ENCODE measurements at regions not wholly inside any gene's neighbourhood (a gene's known extent, or its start where the extent isn't known, plus 50 kb on each side); places are given as distances from the start of the nearest gene placed in this dataset.
A peak's percentile ranks its signal among the peaks of the same experiment; 100 is the strongest.
"Not testable (repeated sequence)": the region's sequence is repeated elsewhere in the genome, so short reads cannot be mapped to it uniquely, and the experiment has no call there.

DNA sequence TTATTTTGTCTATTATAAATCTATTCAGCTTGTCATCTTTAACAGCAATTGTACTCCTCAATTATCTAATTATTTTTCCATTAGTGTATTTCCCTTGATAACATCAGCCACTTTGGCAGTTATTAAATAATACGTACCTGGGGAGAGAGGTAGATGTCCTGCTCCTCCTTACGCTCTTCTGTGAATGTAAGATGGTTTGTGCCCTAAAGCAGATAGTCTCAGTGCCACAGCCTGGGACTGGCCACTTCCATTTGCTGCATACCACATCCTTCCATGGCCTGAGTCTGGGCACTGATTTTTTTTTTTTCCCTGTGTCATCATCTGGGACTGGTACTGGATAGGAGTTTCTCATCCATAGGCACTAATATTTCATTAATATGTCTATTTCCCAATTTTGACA, 632.4 kb upstream of the LRRTM4 start:
- Mint-ChIP-seq H3K4me1 (no peaks in the 10 kb centered on the region), H3K36me3 (ENCODE audit: low read depth) (no peaks in the 10 kb centered on the region), H3K27ac (no peak overlapping the region), H3K9me3 (no peaks in the 10 kb centered on the region), H3K27me3 (ENCODE audit: insufficient read depth) (no peaks in the 10 kb centered on the region), H3K4me3 (no peak overlapping the region)
- WGBS, 2 experiments (ENCODE audit: insufficient coverage in 1 of 2, insufficient read length in 1 of 2): 83 to 93% methylated on average over 1 to 2 of the region's 2 CpGs
- H3K9ac ChIP-seq (ENCODE audit: extremely low read depth, low read length, poor library complexity, severe bottlenecking): no peak overlapping the region
- H3K27me3 ChIP-seq (ENCODE audit: control insufficient read depth, insufficient read depth, low read length, poor library complexity, severe bottlenecking): no peaks in the 10 kb centered on the region
- no peak overlapping the region for H3K27ac ChIP-seq (ENCODE audit: low read depth, low read length)
- no peaks in the 10 kb centered on the region for H3K36me3 ChIP-seq (ENCODE audit: control insufficient read depth, insufficient read depth, low read length)
- H3K4me3 ChIP-seq (ENCODE audit: low read length): no peak overlapping the region
- no peaks in the 10 kb centered on the region for H3K9me3 ChIP-seq (ENCODE audit: control insufficient read depth, low read length)
- TF ChIP-seq, protein P1, sequence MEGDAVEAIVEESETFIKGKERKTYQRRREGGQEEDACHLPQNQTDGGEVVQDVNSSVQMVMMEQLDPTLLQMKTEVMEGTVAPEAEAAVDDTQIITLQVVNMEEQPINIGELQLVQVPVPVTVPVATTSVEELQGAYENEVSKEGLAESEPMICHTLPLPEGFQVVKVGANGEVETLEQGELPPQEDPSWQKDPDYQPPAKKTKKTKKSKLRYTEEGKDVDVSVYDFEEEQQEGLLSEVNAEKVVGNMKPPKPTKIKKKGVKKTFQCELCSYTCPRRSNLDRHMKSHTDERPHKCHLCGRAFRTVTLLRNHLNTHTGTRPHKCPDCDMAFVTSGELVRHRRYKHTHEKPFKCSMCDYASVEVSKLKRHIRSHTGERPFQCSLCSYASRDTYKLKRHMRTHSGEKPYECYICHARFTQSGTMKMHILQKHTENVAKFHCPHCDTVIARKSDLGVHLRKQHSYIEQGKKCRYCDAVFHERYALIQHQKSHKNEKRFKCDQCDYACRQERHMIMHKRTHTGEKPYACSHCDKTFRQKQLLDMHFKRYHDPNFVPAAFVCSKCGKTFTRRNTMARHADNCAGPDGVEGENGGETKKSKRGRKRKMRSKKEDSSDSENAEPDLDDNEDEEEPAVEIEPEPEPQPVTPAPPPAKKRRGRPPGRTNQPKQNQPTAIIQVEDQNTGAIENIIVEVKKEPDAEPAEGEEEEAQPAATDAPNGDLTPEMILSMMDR (conservative IDR thresholded peaks at IDR 0.05): no peak
- no peak for DNase-seq
- H3K4me1 ChIP-seq (ENCODE audit: control insufficient read depth, insufficient read depth, low read length): no peaks in the 10 kb centered on the region

DNA sequence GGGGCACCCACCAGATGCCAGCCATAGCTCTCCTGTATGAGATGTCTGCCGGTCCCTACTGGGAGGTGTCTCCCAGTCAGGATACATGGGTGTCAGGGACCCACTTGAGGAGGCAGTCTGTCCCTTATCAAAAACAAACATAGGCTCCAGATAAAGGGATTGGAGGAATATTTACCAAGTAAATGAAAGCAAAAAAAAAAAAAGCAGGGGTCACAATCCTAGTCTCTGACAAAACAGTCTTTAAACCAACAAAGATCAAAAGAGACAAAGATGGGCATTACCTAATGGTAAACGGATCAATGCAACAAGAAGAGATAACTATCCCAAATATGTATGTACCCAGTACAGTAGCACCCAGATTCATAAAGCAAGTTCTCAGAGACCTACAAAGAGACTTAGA, 640.0 kb upstream of the LRRTM4 start:
- 81% methylated on average over 2 of the region's 2 CpGs; no CpG with 5 or more reads in 1 of the 2 experiments for WGBS, 2 experiments (ENCODE audit: insufficient coverage in 1 of 2, insufficient read length in 1 of 2)
- Mint-ChIP-seq H3K9me3 (peaks cover 28% of the 10 kb centered on the region), H3K27ac (no peak overlapping the region)

DNA sequence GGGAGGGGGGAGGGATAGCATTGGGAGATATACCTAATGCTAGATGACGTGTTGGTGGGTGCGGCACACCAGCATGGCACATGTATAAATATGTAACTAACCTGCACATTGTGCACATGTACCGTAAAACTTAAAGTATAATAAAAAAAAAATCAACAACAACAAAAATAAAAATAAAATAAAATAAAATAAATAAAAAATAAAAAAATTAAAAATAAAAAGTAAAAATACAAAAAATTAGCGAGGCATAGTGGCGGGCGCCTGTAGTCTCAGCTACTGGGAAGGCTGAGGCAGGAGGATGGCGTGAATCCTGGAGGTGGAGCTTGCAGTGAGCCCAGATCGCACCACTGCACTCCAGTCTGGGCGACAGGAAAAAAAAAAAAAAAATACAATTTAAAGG, 650.0 kb upstream of the LRRTM4 start:
- not testable (repeated sequence) for H3K9me3 Mint-ChIP-seq; H3K4me3 ChIP-seq (ENCODE audit: low read length); H3K27me3 ChIP-seq (ENCODE audit: control insufficient read depth, insufficient read depth, low read length, poor library complexity, severe bottlenecking); H3K27ac Mint-ChIP-seq; DNase-seq; H3K9ac ChIP-seq (ENCODE audit: extremely low read depth, low read length, poor library complexity, severe bottlenecking); H3K36me3 ChIP-seq (ENCODE audit: control insufficient read depth, insufficient read depth, low read length); H3K27me3 Mint-ChIP-seq (ENCODE audit: insufficient read depth); H3K4me1 Mint-ChIP-seq; H3K9me3 ChIP-seq (ENCODE audit: control insufficient read depth, low read length); H3K36me3 Mint-ChIP-seq (ENCODE audit: low read depth); H3K4me1 ChIP-seq (ENCODE audit: control insufficient read depth, insufficient read depth, low read length); H3K27ac ChIP-seq (ENCODE audit: low read depth, low read length); H3K4me3 Mint-ChIP-seq
- WGBS, 2 experiments (ENCODE audit: insufficient coverage in 1 of 2, insufficient read length in 1 of 2): 98% methylated on average over 9 of the region's 9 CpGs; no CpG with 5 or more reads in 1 of the 2 experiments

More for the DNA sequence above, 640.0 kb upstream of the LRRTM4 start:
- TF ChIP-seq, protein P1 (conservative IDR thresholded peaks at IDR 0.05): no peak
- Histone ChIP-seq H3K4me1 (ENCODE audit: control insufficient read depth, insufficient read depth, low read length) (no peaks in the 10 kb centered on the region), H3K27ac (ENCODE audit: low read depth, low read length) (no peak overlapping the region), H3K36me3 (ENCODE audit: control insufficient read depth, insufficient read depth, low read length) (no peaks in the 10 kb centered on the region), H3K9me3 (ENCODE audit: control insufficient read depth, low read length) (no peaks in the 10 kb centered on the region), H3K9ac (ENCODE audit: extremely low read depth, low read length, poor library complexity, severe bottlenecking) (no peak overlapping the region), H3K27me3 (ENCODE audit: control insufficient read depth, insufficient read depth, low read length, poor library complexity, severe bottlenecking) (no peaks in the 10 kb centered on the region), H3K4me3 (ENCODE audit: low read length) (no peak overlapping the region)
- DNase-seq: no peak
- H3K4me1 Mint-ChIP-seq: peaks cover 16% of the 10 kb centered on the region
- H3K36me3 Mint-ChIP-seq (ENCODE audit: low read depth): peaks cover 3% of the 10 kb centered on the region
- H3K27me3 Mint-ChIP-seq (ENCODE audit: insufficient read depth): no peaks in the 10 kb centered on the region
- H3K4me3 Mint-ChIP-seq: no peak overlapping the region

- Mint-ChIP-seq H3K36me3 (ENCODE audit: low read depth) (no peaks in the 10 kb centered on the region), H3K27me3 (ENCODE audit: insufficient read depth) (no peaks in the 10 kb centered on the region), H3K9me3 (no peaks in the 10 kb centered on the region), H3K4me1 (no peaks in the 10 kb centered on the region), H3K27ac (no peak overlapping the region), H3K4me3 (no peak overlapping the region)
- no peak overlapping the region for H3K4me3 ChIP-seq (ENCODE audit: low read length)
- H3K36me3 ChIP-seq (ENCODE audit: control insufficient read depth, insufficient read depth, low read length): no peaks in the 10 kb centered on the region
- TF ChIP-seq, protein P1 (conservative IDR thresholded peaks at IDR 0.05): no peak
- no peaks in the 10 kb centered on the region for H3K4me1 ChIP-seq (ENCODE audit: control insufficient read depth, insufficient read depth, low read length)
- DNase-seq: peak; percentile 49
- H3K9me3 ChIP-seq (ENCODE audit: control insufficient read depth, low read length): no peaks in the 10 kb centered on the region
- no peak overlapping the region for H3K27ac ChIP-seq (ENCODE audit: low read depth, low read length)
- H3K27me3 ChIP-seq (ENCODE audit: control insufficient read depth, insufficient read depth, low read length, poor library complexity, severe bottlenecking): no peaks in the 10 kb centered on the region
- WGBS, 2 experiments (ENCODE audit: insufficient coverage in 1 of 2, insufficient read length in 1 of 2): 50% methylated on average over 2 of the region's 2 CpGs; no CpG with 5 or more reads in 1 of the 2 experiments
- H3K9ac ChIP-seq (ENCODE audit: extremely low read depth, low read length, poor library complexity, severe bottlenecking): no peak overlapping the region
Observed at GRCh38 chr2:78175645-78176044, 653.5 kb upstream of the LRRTM4 start.
